GM12892 (cell line): ENCODE measurements at regions not wholly inside any gene's neighbourhood (a gene's known extent, or its start where the extent isn't known, plus 50 kb on each side); places are given as distances from the start of the nearest gene placed in this dataset.

ENCODE experiments used
- POLR2A ChIP-seq: IDR thresholded peaks from 2 replicates; pipeline ENCODE4 v1.6.1; 2011; ENCODE audit warnings: low read depth, low read length, control low read depth
- TAF1 ChIP-seq: IDR thresholded peaks from 2 replicates; pipeline ENCODE4 v1.6.1; 2011; ENCODE audit warnings: low read depth, mild to moderate bottlenecking, control low read depth, low read length, borderline replicate concordance

DNA sequence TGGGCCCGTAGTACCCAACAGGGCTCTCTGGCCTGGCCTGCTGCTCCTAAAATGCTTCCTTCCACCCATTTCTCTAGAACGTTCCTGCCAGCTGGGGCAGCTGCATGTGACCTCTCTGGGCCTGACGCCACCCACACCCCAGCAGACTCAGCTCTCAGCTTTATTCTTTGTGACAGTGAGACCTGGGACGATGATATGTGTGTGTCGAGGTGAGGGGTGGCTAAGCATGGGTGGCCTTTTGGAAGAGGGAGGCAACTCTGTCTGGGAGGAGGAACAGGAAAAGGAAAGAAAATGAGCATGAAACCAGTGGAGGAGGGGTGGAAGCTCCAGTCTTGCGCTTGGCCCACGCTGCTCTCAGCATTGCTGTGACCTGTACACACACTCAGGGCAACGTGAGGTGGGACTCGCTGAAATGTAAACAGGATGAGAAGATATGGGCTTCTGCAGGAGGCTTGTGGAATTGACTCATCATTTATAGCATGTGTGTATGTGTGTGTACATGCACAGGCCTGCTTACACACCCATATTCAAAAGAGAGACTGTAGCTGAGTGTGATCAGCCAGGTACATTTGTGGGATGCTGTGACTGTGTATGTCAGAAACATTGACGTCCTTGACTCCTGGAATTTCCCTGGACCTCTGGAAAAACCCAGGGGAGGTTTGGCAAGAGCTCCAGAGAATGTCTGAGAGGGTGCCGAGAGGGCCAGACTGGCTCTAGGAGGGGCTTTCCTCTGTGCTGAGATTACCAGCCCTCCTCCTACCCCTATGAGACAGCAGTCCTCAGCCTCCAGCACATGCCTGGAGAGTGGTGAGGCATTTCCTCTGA lies 137.9 kb downstream of the PJA1 start:
- no peak for TF ChIP-seq POLR2A
- TF ChIP-seq TAF1: no peak
